IMR-90 (cell line): ENCODE measurements at regions not wholly inside any gene's neighbourhood (a gene's known extent, or its start where the extent isn't known, plus 50 kb on each side); places are given as distances from the start of the nearest gene placed in this dataset.

Experiments used
- ATAC-seq: fragments of 200-7000 bp; cut with Tn5 transposase; 2 replicates; pipeline ENCODE4 v1.9.1; 2020; ENCODE audit warnings: low read depth, mild to moderate bottlenecking, moderate library complexity
- BruUV-seq: library from RNA; stranded (reverse); fragments of 400-500 nt; replicated peaks from 2 replicates; lab custom pipeline; 2021; lab: Mats Ljungman, UMichigan
- CTCF ChIA-PET: fragments of 300-600 bp; formaldehyde crosslinking; extraction: SDS; loops from one replicate; lab custom pipeline; 2021; ENCODE audit warnings: antibody characterized with exemption; lab: Yijun Ruan, JAX
- POLR2A ChIA-PET: fragments of 300-600 bp; sonication (Branson Sonifier 250); formaldehyde crosslinking; loops from one replicate; lab custom pipeline; 2022; ENCODE audit warnings: antibody characterized with exemption; ENCODE audit not compliant: unreplicated experiment; lab: Charles Lee
- DNase-seq: peaks from one replicate; pipeline ENCODE4 v3.0.0; 2013
- H2AFZ ChIP-seq: replicated peaks from 2 replicates; pipeline ENCODE3; 2013; ENCODE audit warnings: low read length, mild to moderate bottlenecking; ENCODE audit not compliant: poor library complexity
- H2AK5ac ChIP-seq: 2 replicates; pipeline ENCODE4 v1.6.1; 2013; ENCODE audit warnings: low read depth, low read length, inconsistent platforms
- H2AK9ac ChIP-seq: replicated peaks from 2 replicates; pipeline ENCODE3; 2013; ENCODE audit warnings: mild to moderate bottlenecking, low read depth, low read length, moderate library complexity; ENCODE audit not compliant: poor library complexity
- H2BK120ac ChIP-seq: 2 replicates; pipeline ENCODE4 v1.6.1; 2013; ENCODE audit warnings: low read depth, low read length, inconsistent platforms
- H2BK15ac ChIP-seq: 3 replicates; pipeline ENCODE4 v1.6.1; 2013; ENCODE audit warnings: low read depth, low read length, inconsistent platforms
- H2BK20ac ChIP-seq: 2 replicates; pipeline ENCODE4 v1.6.1; 2013; ENCODE audit warnings: low read depth, mild to moderate bottlenecking, inconsistent platforms, low read length, moderate library complexity
- H2BK5ac ChIP-seq: 2 replicates; pipeline ENCODE4 v1.6.1; 2013; ENCODE audit warnings: mild to moderate bottlenecking, low read depth, low read length, inconsistent platforms; ENCODE audit not compliant: poor library complexity, severe bottlenecking
- H3K14ac ChIP-seq: replicated peaks from 2 replicates; pipeline ENCODE4 v1.6.1; 2013; ENCODE audit warnings: low read depth, low read length, inconsistent platforms
- H3K18ac ChIP-seq: 2 replicates; pipeline ENCODE4 v1.6.1; 2013; ENCODE audit warnings: low read depth, low read length, control low read depth
- H3K23ac ChIP-seq: 2 replicates; pipeline ENCODE4 v1.6.1; 2013; ENCODE audit warnings: low read depth, low read length, inconsistent platforms
- H3K27ac ChIP-seq: 2 replicates; pipeline ENCODE4 v1.5.1; 2013; ENCODE audit warnings: mild to moderate bottlenecking, control low read depth, low read length; ENCODE audit not compliant: insufficient read depth
- H3K27me3 ChIP-seq: 2 replicates; pipeline ENCODE4 v1.6.1; 2013; ENCODE audit warnings: low read length; ENCODE audit not compliant: control insufficient read depth, insufficient read depth
- H3K36me3 ChIP-seq: 2 replicates; pipeline ENCODE4 v1.6.1; 2013; ENCODE audit warnings: low read length, mixed read lengths; ENCODE audit not compliant: control insufficient read depth, insufficient read depth
- H3K4ac ChIP-seq: 2 replicates; pipeline ENCODE4 v1.6.1; 2013; ENCODE audit warnings: low read depth, low read length, inconsistent platforms
- H3K4me1 ChIP-seq: 2 replicates; pipeline ENCODE4 v1.6.1; 2013; ENCODE audit warnings: low read length, mixed read lengths; ENCODE audit not compliant: control insufficient read depth, insufficient read depth
- H3K4me2 ChIP-seq: 2 replicates; pipeline ENCODE4 v1.6.1; 2013; ENCODE audit warnings: low read depth, mild to moderate bottlenecking, control low read depth, low read length, moderate library complexity
- H3K4me3 ChIP-seq: 2 replicates; pipeline ENCODE4 v1.5.1; 2013; ENCODE audit warnings: low read depth, mild to moderate bottlenecking, control low read depth, low read length, moderate library complexity; ENCODE audit not compliant: insufficient read depth
- H3K56ac ChIP-seq: 2 replicates; pipeline ENCODE4 v1.6.1; 2013; ENCODE audit warnings: low read length, inconsistent platforms; ENCODE audit not compliant: insufficient read depth; ENCODE audit errors: extremely low read depth
- H3K79me1 ChIP-seq, 2 experiments: 2 replicates each; pipeline ENCODE4 v1.6.1; 2013; ENCODE audit warnings: low read length in 2 of 2, inconsistent platforms in 1 of 2, low read depth in 1 of 2
- H3K9ac ChIP-seq: 2 replicates; pipeline ENCODE4 v1.6.1; 2013; ENCODE audit warnings: low read depth, low read length, control low read depth
- H3K9me1 ChIP-seq: 2 replicates; pipeline ENCODE4 v1.6.1; 2013; ENCODE audit warnings: low read length, inconsistent platforms; ENCODE audit not compliant: insufficient read depth
- H3K9me3 ChIP-seq: 2 replicates; pipeline ENCODE4 v1.6.1; 2013; ENCODE audit warnings: low read length; ENCODE audit not compliant: control insufficient read depth, insufficient read depth
- H4K20me1 ChIP-seq: 2 replicates; pipeline ENCODE4 v1.6.1; 2013; ENCODE audit warnings: low read length, inconsistent platforms; ENCODE audit not compliant: insufficient read depth
- H4K5ac ChIP-seq: 2 replicates; pipeline ENCODE4 v1.6.1; 2013; ENCODE audit warnings: mild to moderate bottlenecking, low read depth, low read length, control low read depth
- H4K8ac ChIP-seq, 2 experiments: 2 replicates each; pipeline ENCODE4 v1.6.1; 2013; ENCODE audit warnings: low read depth in 2 of 2, low read length in 2 of 2, control low read depth in 1 of 2, inconsistent platforms in 1 of 2
- H4K91ac ChIP-seq: 2 replicates; pipeline ENCODE4 v1.6.1; 2013; ENCODE audit warnings: low read depth, low read length, inconsistent platforms; ENCODE audit not compliant: insufficient read depth
- MAFK ChIP-seq: IDR thresholded peaks from 2 replicates; pipeline ENCODE4 v1.6.1; 2012; ENCODE audit warnings: low read depth, low read length, improper control_type of control experiment
- POLR2A ChIP-seq: IDR thresholded peaks from 2 replicates; pipeline ENCODE4 v1.6.1; 2012; ENCODE audit warnings: mild to moderate bottlenecking, low read depth, low read length
- WGBS, 2 experiments: methylation state at CpG; one replicate each; pipeline versions ENCODE4 v1.1.5 to v1.1.7; 2013; ENCODE audit warnings: missing lambda C conversion rate in 2 of 2; ENCODE audit not compliant: insufficient read length in 1 of 2; ENCODE audit errors: extremely low coverage in 2 of 2; 5-methylcytosine and 5-hydroxymethylcytosine counted together
- dilution Hi-C: fragments of 300-500 bp; cut with HindIII; formaldehyde crosslinking; loops from one replicate; pipeline ENCODE4 v1.14.3; 2018; ENCODE audit warnings: low sequenced_read_pairs; ENCODE audit not compliant: unreplicated experiment
- in situ Hi-C: fragments of 300-500 bp; cut with MboI; formaldehyde crosslinking; loops from 3 replicates; pipeline ENCODE4 v1.14.3; 2019; ENCODE audit warnings: low sequenced_read_pairs, inconsistent platforms, mixed read lengths
- intact Hi-C: fragments of 100-400 bp; cut with micrococcal nuclease; formaldehyde crosslinking; loops from 2 replicates; pipeline ENCODE4 v1.10.0; 2022

- no TSS peak for BruUV-seq
- Histone ChIP-seq H2BK5ac (no peak overlapping the region), H3K9me3 (no peaks in the 10 kb centered on the region), H3K79me1 (no peaks in the 10 kb centered on the region), H3K23ac (no peak overlapping the region), H3K14ac (no peak overlapping the region), H2BK20ac (no peak overlapping the region), H4K5ac (no peak overlapping the region), H2AFZ (no peak overlapping the region), H3K27ac (no peak overlapping the region), H3K4me2 (no peak overlapping the region), H3K9me1 (no peaks in the 10 kb centered on the region), H3K4ac (no peak overlapping the region), H3K36me3 (no peaks in the 10 kb centered on the region), H4K8ac (no peak overlapping the region), H3K56ac (no peak overlapping the region), H3K18ac (no peak overlapping the region), H4K20me1 (no peaks in the 10 kb centered on the region), H4K91ac (no peak overlapping the region), H3K27me3 (no peaks in the 10 kb centered on the region), H3K4me1 (no peaks in the 10 kb centered on the region), H2BK15ac (no peak overlapping the region), H3K4me3 (no peak overlapping the region), H2AK9ac (no peak overlapping the region), H2AK5ac (no peak overlapping the region), H2BK120ac (no peak overlapping the region), H3K9ac (no peak overlapping the region)
- TF ChIP-seq POLR2A (no peak), MAFK (no peak)
- ChIA-PET CTCF (no interaction called here), POLR2A (no interaction called here)
- in situ Hi-C loops, result no loop called here
- 53% methylated on average over 2 of the region's 3 CpGs; no CpG with 5 or more reads in 1 of the 2 experiments for WGBS, 2 experiments
- dilution Hi-C loops, result no loop called here
- intact Hi-C loops, result no loop called here
- DNase-seq (no peak), ATAC-seq (no peak)
These were observed 239.9 kb upstream of the TBC1D5 start for GRCh38 chr3:17982211-17982880.
